WTC11 (cell line): ENCODE measurements at regions not wholly inside any gene's neighbourhood (a gene's known extent, or its start where the extent isn't known, plus 50 kb on each side); places are given as distances from the start of the nearest gene placed in this dataset.

Experiments
- ATAC-seq: fragments of 200-7000 bp; cut with Tn5 transposase; 2 replicates; pipeline ENCODE4 v1.10.0; 2021; ENCODE audit warnings: mild to moderate bottlenecking, moderate library complexity
- CTCF ChIA-PET: fragments of 300-600 bp; sonication (Branson Sonifier 250); formaldehyde crosslinking; loops from one replicate; lab custom pipeline; 2021; ENCODE audit warnings: antibody characterized with exemption; lab: Charles Lee
- POLR2A ChIA-PET: fragments of 350-600 bp; sonication (Branson Sonifier 250); formaldehyde crosslinking; loops from one replicate; lab custom pipeline; 2021; ENCODE audit warnings: antibody characterized with exemption; lab: Charles Lee
- DNase-seq: peaks from one replicate; pipeline ENCODE4 v3.0.0; 2021; ENCODE audit warnings: low spot score
- H3K27ac Mint-ChIP-seq: 2 replicates; pipeline ENCODE4 v1.8.0; 2021; ENCODE audit warnings: mixed read lengths
- H3K27me3 Mint-ChIP-seq: 2 replicates; pipeline ENCODE4 v1.8.0; 2021; ENCODE audit warnings: low read depth, mild to moderate bottlenecking, moderate library complexity, mixed read lengths
- H3K36me3 Mint-ChIP-seq: 2 replicates; pipeline ENCODE4 v1.8.0; 2021; ENCODE audit warnings: mixed read lengths
- H3K4me1 Mint-ChIP-seq: 2 replicates; pipeline ENCODE4 v1.8.0; 2022; ENCODE audit warnings: mixed read lengths
- H3K4me3 Mint-ChIP-seq: 2 replicates; pipeline ENCODE4 v1.8.0; 2021; ENCODE audit warnings: mild to moderate bottlenecking, moderate library complexity, mixed read lengths
- H3K9me3 Mint-ChIP-seq: 2 replicates; pipeline ENCODE4 v1.8.0; 2021; ENCODE audit warnings: mixed read lengths
- JUN ChIP-seq: sonication (generic); formaldehyde crosslinking; IDR thresholded peaks from 2 replicates; pipeline ENCODE4 v1.8.0; 2023; ENCODE audit warnings: mild to moderate bottlenecking, missing genetic modification reagents
- NFE2L1 ChIP-seq: sonication (generic); formaldehyde crosslinking; IDR thresholded peaks from 2 replicates; pipeline ENCODE4 v1.8.1; 2023; ENCODE audit warnings: missing genetic modification reagents
- NR1H2 ChIP-seq: sonication (generic); formaldehyde crosslinking; IDR thresholded peaks from 2 replicates; pipeline ENCODE4 v1.9.0; 2021; ENCODE audit warnings: mild to moderate bottlenecking, moderate library complexity, missing genetic modification reagents
- NR2C2 ChIP-seq: sonication (generic); formaldehyde crosslinking; IDR thresholded peaks from 2 replicates; pipeline ENCODE4 v1.8.0; 2022; ENCODE audit warnings: mild to moderate bottlenecking, missing genetic modification reagents
- NR3C1 ChIP-seq: sonication (generic); formaldehyde crosslinking; conservative IDR thresholded peaks from 2 replicates; pipeline ENCODE4 v1.8.1; 2023; ENCODE audit warnings: low read depth, mild to moderate bottlenecking, missing genetic modification reagents
- OVOL2 ChIP-seq: fragments of 250-450 bp; sonication (Bioruptor Pico); IDR thresholded peaks from 2 replicates; pipeline ENCODE4 v1.9.0; 2021; ENCODE audit warnings: mild to moderate bottlenecking, borderline replicate concordance
- SOX15 ChIP-seq: fragments of 250-450 bp; sonication (Bioruptor Pico); IDR thresholded peaks from 2 replicates; pipeline ENCODE4 v1.9.0; 2021; ENCODE audit warnings: mild to moderate bottlenecking
- SP1 ChIP-seq: sonication (generic); formaldehyde crosslinking; conservative IDR thresholded peaks from 2 replicates; pipeline ENCODE4 v1.8.1; 2022; ENCODE audit warnings: missing genetic modification reagents
- ZBTB21 ChIP-seq: sonication (generic); formaldehyde crosslinking; IDR thresholded peaks from 2 replicates; pipeline ENCODE4 v1.8.1; 2023; ENCODE audit warnings: mild to moderate bottlenecking, missing genetic modification reagents, borderline replicate concordance
- ZNF219 ChIP-seq: sonication (generic); formaldehyde crosslinking; IDR thresholded peaks from 2 replicates; pipeline ENCODE4 v1.8.0; 2023; ENCODE audit warnings: missing genetic modification reagents, mild to moderate bottlenecking, borderline replicate concordance
- TF ChIP-seq, protein P1 (sequence below): sonication (generic); formaldehyde crosslinking; IDR thresholded peaks from 2 replicates; pipeline ENCODE4 v1.8.0; 2022; ENCODE audit warnings: mild to moderate bottlenecking, missing genetic modification reagents
- TF ChIP-seq, protein P2 (sequence below): sonication (generic); formaldehyde crosslinking; IDR thresholded peaks from 2 replicates; pipeline ENCODE4 v1.8.0; 2023; ENCODE audit warnings: missing genetic modification reagents
- TF ChIP-seq, protein P3 (sequence below): sonication (generic); formaldehyde crosslinking; conservative IDR thresholded peaks from 2 replicates; pipeline ENCODE4 v1.8.1; 2022; ENCODE audit warnings: mild to moderate bottlenecking, missing genetic modification reagents
- TF ChIP-seq, protein P4 (sequence below): fragments of 250-450 bp; sonication (Bioruptor Pico); IDR thresholded peaks from 2 replicates; pipeline ENCODE4 v1.9.0; 2021; ENCODE audit warnings: moderate library complexity, mild to moderate bottlenecking, inconsistent platforms, borderline replicate concordance
- TF ChIP-seq, protein P5 (sequence below): sonication (generic); formaldehyde crosslinking; IDR thresholded peaks from 2 replicates; pipeline ENCODE4 v1.8.1; 2022; ENCODE audit warnings: missing genetic modification reagents, borderline replicate concordance
- TF ChIP-seq, protein P6 (sequence below): sonication (generic); formaldehyde crosslinking; IDR thresholded peaks from 2 replicates; pipeline ENCODE4 v1.8.0; 2022; ENCODE audit warnings: missing genetic modification reagents
- TF ChIP-seq, protein P7 (sequence below): sonication (generic); formaldehyde crosslinking; IDR thresholded peaks from 2 replicates; pipeline ENCODE4 v1.8.1; 2022; ENCODE audit warnings: mild to moderate bottlenecking, missing genetic modification reagents, moderate library complexity, borderline replicate concordance
- TF ChIP-seq, protein P8 (sequence below): sonication (generic); formaldehyde crosslinking; IDR thresholded peaks from 2 replicates; pipeline ENCODE4 v1.8.0; 2022; ENCODE audit warnings: mild to moderate bottlenecking, missing genetic modification reagents

DNA sequence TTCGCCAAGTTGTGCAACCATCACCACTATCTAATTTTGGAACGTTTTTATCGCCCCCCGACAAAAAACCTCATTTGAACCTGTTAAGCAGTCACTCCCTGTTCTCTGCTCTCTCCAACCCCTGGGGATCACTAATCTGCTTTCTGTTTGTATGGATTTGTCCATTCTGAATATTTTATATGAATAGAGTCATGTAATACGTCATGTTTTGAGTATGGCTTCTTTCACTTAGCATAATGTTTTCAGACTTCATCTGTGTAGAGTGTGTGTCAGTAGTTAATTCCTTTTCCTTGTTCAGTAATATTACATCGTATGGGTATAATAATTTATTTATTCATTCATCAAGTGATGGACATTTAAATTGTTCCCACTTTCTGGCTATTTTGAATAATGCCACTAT lies 232.2 kb downstream of the SMARCA2 start:
- Mint-ChIP-seq H3K4me3 (no peak overlapping the region), H3K4me1 (peaks cover 21% of the 10 kb centered on the region), H3K27ac (no peak overlapping the region), H3K36me3 (peaks cover 33% of the 10 kb centered on the region), H3K27me3 (peaks cover 2% of the 10 kb centered on the region), H3K9me3 (peaks cover 37% of the 10 kb centered on the region)
- CTCF ChIA-PET = no interaction called here
- POLR2A ChIA-PET = no interaction called here
- DNase-seq = no peak
- TF ChIP-seq ZBTB21 (no peak), NR1H2 (CRISPR knock-in tag) (no peak), SP1 (CRISPR knock-in tag) (no peak), NR2C2 (CRISPR knock-in tag) (no peak), SOX15 (no peak), NFE2L1 (CRISPR knock-in tag) (no peak), OVOL2 (no peak), NR3C1 (CRISPR knock-in tag) (no peak)
- TF ChIP-seq, protein P1, sequence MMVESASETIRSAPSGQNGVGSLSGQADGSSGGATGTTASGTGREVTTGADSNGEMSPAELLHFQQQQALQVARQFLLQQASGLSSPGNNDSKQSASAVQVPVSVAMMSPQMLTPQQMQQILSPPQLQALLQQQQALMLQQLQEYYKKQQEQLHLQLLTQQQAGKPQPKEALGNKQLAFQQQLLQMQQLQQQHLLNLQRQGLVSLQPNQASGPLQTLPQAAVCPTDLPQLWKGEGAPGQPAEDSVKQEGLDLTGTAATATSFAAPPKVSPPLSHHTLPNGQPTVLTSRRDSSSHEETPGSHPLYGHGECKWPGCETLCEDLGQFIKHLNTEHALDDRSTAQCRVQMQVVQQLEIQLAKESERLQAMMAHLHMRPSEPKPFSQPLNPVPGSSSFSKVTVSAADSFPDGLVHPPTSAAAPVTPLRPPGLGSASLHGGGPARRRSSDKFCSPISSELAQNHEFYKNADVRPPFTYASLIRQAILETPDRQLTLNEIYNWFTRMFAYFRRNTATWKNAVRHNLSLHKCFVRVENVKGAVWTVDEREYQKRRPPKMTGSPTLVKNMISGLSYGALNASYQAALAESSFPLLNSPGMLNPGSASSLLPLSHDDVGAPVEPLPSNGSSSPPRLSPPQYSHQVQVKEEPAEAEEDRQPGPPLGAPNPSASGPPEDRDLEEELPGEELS (CRISPR knock-in tag) = no peak
- TF ChIP-seq, protein P2, sequence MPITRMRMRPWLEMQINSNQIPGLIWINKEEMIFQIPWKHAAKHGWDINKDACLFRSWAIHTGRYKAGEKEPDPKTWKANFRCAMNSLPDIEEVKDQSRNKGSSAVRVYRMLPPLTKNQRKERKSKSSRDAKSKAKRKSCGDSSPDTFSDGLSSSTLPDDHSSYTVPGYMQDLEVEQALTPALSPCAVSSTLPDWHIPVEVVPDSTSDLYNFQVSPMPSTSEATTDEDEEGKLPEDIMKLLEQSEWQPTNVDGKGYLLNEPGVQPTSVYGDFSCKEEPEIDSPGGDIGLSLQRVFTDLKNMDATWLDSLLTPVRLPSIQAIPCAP (CRISPR knock-in tag) = no peak
- TF ChIP-seq, protein P3, sequence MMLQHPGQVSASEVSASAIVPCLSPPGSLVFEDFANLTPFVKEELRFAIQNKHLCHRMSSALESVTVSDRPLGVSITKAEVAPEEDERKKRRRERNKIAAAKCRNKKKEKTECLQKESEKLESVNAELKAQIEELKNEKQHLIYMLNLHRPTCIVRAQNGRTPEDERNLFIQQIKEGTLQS (CRISPR knock-in tag) = no peak
- TF ChIP-seq, protein P4, sequence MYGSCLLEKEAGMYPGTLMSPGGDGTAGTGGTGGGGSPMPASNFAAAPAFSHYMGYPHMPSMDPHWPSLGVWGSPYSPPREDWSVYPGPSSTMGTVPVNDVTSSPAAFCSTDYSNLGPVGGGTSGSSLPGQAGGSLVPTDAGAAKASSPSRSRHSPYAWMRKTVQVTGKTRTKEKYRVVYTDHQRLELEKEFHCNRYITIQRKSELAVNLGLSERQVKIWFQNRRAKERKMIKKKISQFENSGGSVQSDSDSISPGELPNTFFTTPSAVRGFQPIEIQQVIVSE (CRISPR knock-in tag) = no peak
- TF ChIP-seq, protein P5, sequence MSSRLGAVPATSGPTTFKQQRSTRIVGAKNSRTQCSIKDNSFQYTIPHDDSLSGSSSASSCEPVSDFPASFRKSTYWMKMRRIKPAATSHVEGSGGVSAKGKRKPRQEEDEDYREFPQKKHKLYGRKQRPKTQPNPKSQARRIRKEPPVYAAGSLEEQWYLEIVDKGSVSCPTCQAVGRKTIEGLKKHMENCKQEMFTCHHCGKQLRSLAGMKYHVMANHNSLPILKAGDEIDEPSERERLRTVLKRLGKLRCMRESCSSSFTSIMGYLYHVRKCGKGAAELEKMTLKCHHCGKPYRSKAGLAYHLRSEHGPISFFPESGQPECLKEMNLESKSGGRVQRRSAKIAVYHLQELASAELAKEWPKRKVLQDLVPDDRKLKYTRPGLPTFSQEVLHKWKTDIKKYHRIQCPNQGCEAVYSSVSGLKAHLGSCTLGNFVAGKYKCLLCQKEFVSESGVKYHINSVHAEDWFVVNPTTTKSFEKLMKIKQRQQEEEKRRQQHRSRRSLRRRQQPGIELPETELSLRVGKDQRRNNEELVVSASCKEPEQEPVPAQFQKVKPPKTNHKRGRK (CRISPR knock-in tag) = no peak
- ATAC-seq = no peak

DNA sequence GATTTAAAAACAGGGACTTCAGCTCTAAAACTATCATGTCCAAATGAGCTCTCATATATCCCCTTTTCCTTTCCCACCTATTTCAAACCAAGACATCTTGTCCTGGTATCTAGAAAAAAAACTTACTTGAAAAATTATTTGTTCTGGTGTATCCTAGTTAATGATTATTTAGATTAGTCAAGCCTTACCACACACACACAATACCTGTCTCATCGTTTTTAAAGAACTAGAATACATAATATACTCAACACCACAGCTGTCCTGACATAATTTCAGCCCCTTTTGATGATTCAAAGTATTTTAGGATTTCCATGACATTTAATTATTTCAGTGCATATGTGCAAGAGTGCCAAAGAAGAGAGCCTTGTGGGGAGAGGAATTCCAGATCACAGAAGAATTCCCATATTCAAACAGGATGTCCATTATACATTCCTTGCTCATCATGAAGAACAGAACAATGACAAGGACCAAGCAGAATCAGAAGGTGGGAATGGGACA lies 233.7 kb downstream of the SMARCA2 start:
- no peak overlapping the region for H3K27ac Mint-ChIP-seq
- no peak for ATAC-seq
- CTCF ChIA-PET = no interaction called here
- no peak overlapping the region for H3K4me3 Mint-ChIP-seq
- peaks cover 2% of the 10 kb centered on the region; the same call in 1 of the 2 replicates for H3K27me3 Mint-ChIP-seq
- peaks cover 12% of the 10 kb centered on the region for H3K4me1 Mint-ChIP-seq
- no peak for DNase-seq
- H3K36me3 Mint-ChIP-seq = peaks cover 45% of the 10 kb centered on the region
- peaks cover 50% of the 10 kb centered on the region for H3K9me3 Mint-ChIP-seq
- POLR2A ChIA-PET = interaction anchor here (0.7 kb wide), 1 partner anchor 32 kb away, joined by 5 read pairs; no protein-coding TSS in a partner anchor
- TF ChIP-seq JUN (CRISPR knock-in tag) = no peak

DNA sequence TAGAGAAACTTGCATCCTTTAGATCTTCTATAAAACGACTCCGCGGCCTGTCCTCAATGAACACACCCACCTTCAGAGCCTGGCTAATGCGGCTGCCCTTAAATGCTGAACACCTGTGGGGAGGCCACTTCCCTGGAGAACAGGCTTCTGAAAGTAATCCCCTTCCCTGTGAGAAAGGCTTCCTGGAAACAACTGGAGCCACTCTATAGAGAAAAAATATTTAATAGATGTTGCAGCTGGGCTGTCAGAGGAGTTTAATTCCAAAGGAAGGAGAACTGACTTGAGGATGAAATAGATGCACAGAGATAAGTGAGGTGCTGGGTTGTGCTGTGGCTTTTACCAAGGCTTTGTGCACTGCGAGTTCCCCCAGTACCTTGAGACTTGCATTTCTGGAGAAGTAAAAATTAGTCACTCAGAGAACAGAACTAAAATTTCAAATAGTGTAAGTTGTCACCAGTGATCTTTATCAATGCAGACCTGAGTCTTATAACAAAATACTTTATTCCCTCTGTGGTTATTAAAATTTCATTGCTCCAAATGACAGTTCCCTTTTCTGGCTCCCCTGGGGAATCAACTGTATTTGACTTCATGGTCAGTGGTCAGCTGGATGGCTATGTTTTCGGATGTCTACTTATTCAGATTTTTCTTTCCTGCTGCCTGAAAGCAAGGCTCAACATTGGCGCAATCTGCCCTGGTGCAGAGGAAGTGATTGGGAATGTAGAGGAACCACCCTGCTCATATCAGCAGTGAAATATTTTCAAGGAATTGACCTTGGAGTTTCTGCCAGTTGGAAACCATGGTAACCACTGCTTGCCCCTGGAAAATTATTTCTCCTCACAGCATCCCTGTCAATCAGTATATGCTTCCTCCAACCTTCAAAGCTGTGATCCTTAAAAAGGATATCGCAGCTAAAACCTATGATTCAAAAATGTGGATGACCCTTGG lies 238.8 kb downstream of the SMARCA2 start:
- no peak for DNase-seq
- Mint-ChIP-seq H3K4me1 (peaks cover 22% of the 10 kb centered on the region), H3K36me3 (peaks cover 25% of the 10 kb centered on the region), H3K9me3 (peaks cover 33% of the 10 kb centered on the region), H3K27me3 (no peaks in the 10 kb centered on the region), H3K27ac (no peak overlapping the region), H3K4me3 (no peak overlapping the region)
- ChIA-PET POLR2A (no interaction called here), CTCF (no interaction called here)
- no peak; the same call in 1 of the 2 replicates for ATAC-seq
- TF ChIP-seq, protein P6, sequence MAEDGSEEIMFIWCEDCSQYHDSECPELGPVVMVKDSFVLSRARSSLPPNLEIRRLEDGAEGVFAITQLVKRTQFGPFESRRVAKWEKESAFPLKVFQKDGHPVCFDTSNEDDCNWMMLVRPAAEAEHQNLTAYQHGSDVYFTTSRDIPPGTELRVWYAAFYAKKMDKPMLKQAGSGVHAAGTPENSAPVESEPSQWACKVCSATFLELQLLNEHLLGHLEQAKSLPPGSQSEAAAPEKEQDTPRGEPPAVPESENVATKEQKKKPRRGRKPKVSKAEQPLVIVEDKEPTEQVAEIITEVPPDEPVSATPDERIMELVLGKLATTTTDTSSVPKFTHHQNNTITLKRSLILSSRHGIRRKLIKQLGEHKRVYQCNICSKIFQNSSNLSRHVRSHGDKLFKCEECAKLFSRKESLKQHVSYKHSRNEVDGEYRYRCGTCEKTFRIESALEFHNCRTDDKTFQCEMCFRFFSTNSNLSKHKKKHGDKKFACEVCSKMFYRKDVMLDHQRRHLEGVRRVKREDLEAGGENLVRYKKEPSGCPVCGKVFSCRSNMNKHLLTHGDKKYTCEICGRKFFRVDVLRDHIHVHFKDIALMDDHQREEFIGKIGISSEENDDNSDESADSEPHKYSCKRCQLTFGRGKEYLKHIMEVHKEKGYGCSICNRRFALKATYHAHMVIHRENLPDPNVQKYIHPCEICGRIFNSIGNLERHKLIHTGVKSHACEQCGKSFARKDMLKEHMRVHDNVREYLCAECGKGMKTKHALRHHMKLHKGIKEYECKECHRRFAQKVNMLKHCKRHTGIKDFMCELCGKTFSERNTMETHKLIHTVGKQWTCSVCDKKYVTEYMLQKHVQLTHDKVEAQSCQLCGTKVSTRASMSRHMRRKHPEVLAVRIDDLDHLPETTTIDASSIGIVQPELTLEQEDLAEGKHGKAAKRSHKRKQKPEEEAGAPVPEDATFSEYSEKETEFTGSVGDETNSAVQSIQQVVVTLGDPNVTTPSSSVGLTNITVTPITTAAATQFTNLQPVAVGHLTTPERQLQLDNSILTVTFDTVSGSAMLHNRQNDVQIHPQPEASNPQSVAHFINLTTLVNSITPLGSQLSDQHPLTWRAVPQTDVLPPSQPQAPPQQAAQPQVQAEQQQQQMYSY (CRISPR knock-in tag) = no peak
- no peak for TF ChIP-seq ZNF219 (CRISPR knock-in tag)
- TF ChIP-seq, protein P7, sequence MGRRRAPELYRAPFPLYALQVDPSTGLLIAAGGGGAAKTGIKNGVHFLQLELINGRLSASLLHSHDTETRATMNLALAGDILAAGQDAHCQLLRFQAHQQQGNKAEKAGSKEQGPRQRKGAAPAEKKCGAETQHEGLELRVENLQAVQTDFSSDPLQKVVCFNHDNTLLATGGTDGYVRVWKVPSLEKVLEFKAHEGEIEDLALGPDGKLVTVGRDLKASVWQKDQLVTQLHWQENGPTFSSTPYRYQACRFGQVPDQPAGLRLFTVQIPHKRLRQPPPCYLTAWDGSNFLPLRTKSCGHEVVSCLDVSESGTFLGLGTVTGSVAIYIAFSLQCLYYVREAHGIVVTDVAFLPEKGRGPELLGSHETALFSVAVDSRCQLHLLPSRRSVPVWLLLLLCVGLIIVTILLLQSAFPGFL (CRISPR knock-in tag) = no peak
- TF ChIP-seq, protein P4 (CRISPR knock-in tag) = no peak
- TF ChIP-seq, protein P8, sequence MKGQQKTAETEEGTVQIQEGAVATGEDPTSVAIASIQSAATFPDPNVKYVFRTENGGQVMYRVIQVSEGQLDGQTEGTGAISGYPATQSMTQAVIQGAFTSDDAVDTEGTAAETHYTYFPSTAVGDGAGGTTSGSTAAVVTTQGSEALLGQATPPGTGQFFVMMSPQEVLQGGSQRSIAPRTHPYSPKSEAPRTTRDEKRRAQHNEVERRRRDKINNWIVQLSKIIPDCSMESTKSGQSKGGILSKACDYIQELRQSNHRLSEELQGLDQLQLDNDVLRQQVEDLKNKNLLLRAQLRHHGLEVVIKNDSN (CRISPR knock-in tag) = no peak
